HCT116 (cell line): ENCODE measurements at regions not wholly inside any gene's neighbourhood (a gene's known extent, or its start where the extent isn't known, plus 50 kb on each side); places are given as distances from the start of the nearest gene placed in this dataset.

ENCODE experiments used
- ATAC-seq: fragments of 200-7000 bp; cut with Tn5 transposase; 2 replicates; pipeline ENCODE4 v1.9.1; 2020; ENCODE audit warnings: mild to moderate bottlenecking, moderate library complexity
- BruUV-seq: library from RNA; stranded (reverse); fragments of 400-500 nt; replicated peaks from 2 replicates; lab custom pipeline; 2021; lab: Mats Ljungman, UMichigan
- CTCF ChIA-PET: fragments of 300-600 bp; sonication (Branson Sonifier 250); formaldehyde crosslinking; loops from one replicate; lab custom pipeline; 2021; ENCODE audit warnings: antibody characterized with exemption; lab: Charles Lee
- POLR2A ChIA-PET: fragments of 300-600, 350-600 bp; sonication (Branson Sonifier 250); formaldehyde crosslinking; loops from one replicate; lab custom pipeline; 2021; ENCODE audit warnings: antibody characterized with exemption; lab: Charles Lee
- RAD21 ChIA-PET, 2 experiments: fragments of 300-600 bp; sonication (Branson Sonifier 250); formaldehyde crosslinking; loops; one replicate each; lab custom pipeline; 2023; ENCODE audit warnings: low total read pairs in 2 of 2; ENCODE audit not compliant: uncharacterized antibody in 2 of 2, unreplicated experiment in 2 of 2, low non-redundant PET in 1 of 2; lab: Charles Lee
- DNase-seq: peaks from one replicate; pipeline ENCODE4 v3.0.0-alpha.2; 2010; ENCODE audit warnings: low read depth, low spot score
- H2AFZ ChIP-seq: fragments of 200-600 bp; shearing (Covaris generic), sonication (generic); 2 replicates; pipeline ENCODE4 v1.6.1; 2017; ENCODE audit warnings: low read depth, mixed run types, mixed read lengths, antibody characterized with exemption, low read length; ENCODE audit not compliant: poor library complexity, severe bottlenecking
- H3K27ac ChIP-seq: 2 replicates; pipeline ENCODE4 v1.5.1; 2012; ENCODE audit warnings: low read depth, low read length
- H3K27me3 ChIP-seq: fragments of 200-600 bp; sonication (generic); 2 replicates; pipeline ENCODE4 v1.6.1; 2016; ENCODE audit warnings: mixed run types, low read length, mixed read lengths; ENCODE audit not compliant: insufficient read depth
- H3K36me3 ChIP-seq, 2 experiments: fragments of 200-500 bp in 1 of 2; fragments of 200-600 bp in 1 of 2; sonication (Bioruptor generic) in 1 of 2; sonication (generic) in 1 of 2; 2 replicates each; pipeline versions ENCODE4 v1.5.1 to v1.6.1; 2014 to 2016; ENCODE audit warnings: low read length in 2 of 2, inconsistent platforms in 1 of 2, mixed read lengths in 1 of 2, mixed run types in 1 of 2; ENCODE audit not compliant: insufficient read depth in 2 of 2, control insufficient read depth in 1 of 2
- H3K4me1 ChIP-seq, 2 experiments: fragments of 200-600 bp in 1 of 2; sonication (generic) in 1 of 2; 2 replicates each; pipeline versions ENCODE4 v1.5.1 to v1.6.1; 2012 to 2017; ENCODE audit warnings: low read length in 2 of 2, inconsistent platforms in 1 of 2, mild to moderate bottlenecking in 1 of 2, mixed read lengths in 1 of 2, mixed run types in 1 of 2, moderate library complexity in 1 of 2; ENCODE audit not compliant: insufficient read depth in 2 of 2, control insufficient read depth in 1 of 2
- H3K4me2 ChIP-seq: fragments of 200-600 bp; sonication (generic); 2 replicates; pipeline ENCODE4 v1.6.1; 2017; ENCODE audit warnings: mixed run types, low read length, mixed read lengths
- H3K4me3 ChIP-seq, 2 experiments: fragments of 200-600 bp in 1 of 2; sonication (generic) in 1 of 2; replicated peaks in 1 of 2; 2 replicates each; pipeline ENCODE4 v1.5.1; 2011 to 2016; ENCODE audit warnings: low read length in 2 of 2, control low read depth in 1 of 2, low read depth in 1 of 2, mild to moderate bottlenecking in 1 of 2, mixed read lengths in 1 of 2, mixed run types in 1 of 2
- H3K79me2 ChIP-seq: fragments of 200-600 bp; sonication (generic); 2 replicates; pipeline ENCODE4 v1.6.1; 2017; ENCODE audit warnings: mild to moderate bottlenecking, mixed run types, low read length, moderate library complexity, mixed read lengths; ENCODE audit not compliant: insufficient read depth
- H3K9ac ChIP-seq: fragments of 200-600 bp; sonication (generic); 2 replicates; pipeline ENCODE4 v1.6.1; 2016; ENCODE audit warnings: low read length, mixed read lengths
- H3K9me2 ChIP-seq: fragments of 200-600 bp; sonication (generic), shearing (Covaris generic); 2 replicates; pipeline ENCODE4 v1.6.1; 2017; ENCODE audit warnings: mixed run types, mild to moderate bottlenecking, moderate library complexity; ENCODE audit not compliant: insufficient read depth
- H3K9me3 ChIP-seq, 2 experiments: fragments of 200-500 bp in 1 of 2; fragments of 200-600 bp in 1 of 2; sonication (Bioruptor generic) in 1 of 2; sonication (generic) in 1 of 2; 2 replicates each; pipeline ENCODE4 v1.6.1; 2014 to 2017; ENCODE audit warnings: low read length in 2 of 2, mixed read lengths in 2 of 2, inconsistent platforms in 1 of 2, low read depth in 1 of 2, mild to moderate bottlenecking in 1 of 2, mixed run types in 1 of 2, moderate library complexity in 1 of 2; ENCODE audit not compliant: control insufficient read depth in 1 of 2, insufficient read depth in 1 of 2
- H4K20me1 ChIP-seq: fragments of 200-600 bp; sonication (generic), shearing (Covaris generic); 2 replicates; pipeline ENCODE4 v1.6.1; 2017; ENCODE audit warnings: mixed run types, mild to moderate bottlenecking, moderate library complexity; ENCODE audit not compliant: insufficient read depth
- CEBPB ChIP-seq: IDR thresholded peaks from 2 replicates; pipeline ENCODE4 v1.6.1; 2012; ENCODE audit warnings: low read depth
- CTCF ChIP-seq, 3 experiments: fragments of 200-600 bp in 1 of 3; sonication (generic) in 1 of 3; IDR thresholded peaks in 2 of 3; conservative IDR thresholded peaks in 1 of 3; 2 replicates each; pipeline ENCODE4 v1.5.1; 2012 to 2017; ENCODE audit warnings: low read depth in 2 of 3, low read length in 2 of 3, antibody characterized with exemption in 1 of 3, borderline replicate concordance in 1 of 3, control low read depth in 1 of 3, mild to moderate bottlenecking in 1 of 3, mixed read lengths in 1 of 3, mixed run types in 1 of 3, moderate library complexity in 1 of 3; ENCODE audit not compliant: insufficient read depth in 1 of 3
- EGR1 ChIP-seq: IDR thresholded peaks from 2 replicates; pipeline ENCODE4 v1.6.1; 2012; ENCODE audit warnings: low read depth
- EZH2 ChIP-seq: fragments of 200-600 bp; sonication (generic); IDR thresholded peaks from 2 replicates; pipeline ENCODE4 v1.6.1; 2017; ENCODE audit warnings: antibody characterized with exemption, mixed run types
- EZH2phosphoT487 ChIP-seq: fragments of 200-600 bp; IDR thresholded peaks from 2 replicates; pipeline ENCODE4 v1.6.1; 2018; ENCODE audit warnings: antibody characterized with exemption, borderline replicate concordance
- POLR2A ChIP-seq: IDR thresholded peaks from 2 replicates; pipeline ENCODE4 v1.7.0; 2011; ENCODE audit warnings: borderline replicate concordance; ENCODE audit not compliant: insufficient read depth, insufficient read length; ENCODE audit errors: extremely low read depth
- POLR2AphosphoS5 ChIP-seq: IDR thresholded peaks from 2 replicates; pipeline ENCODE4 v1.6.1; 2011; ENCODE audit warnings: mild to moderate bottlenecking, low read depth, low read length, moderate library complexity
- RAD21 ChIP-seq: IDR thresholded peaks from 2 replicates; pipeline ENCODE4 v1.6.1; 2012; ENCODE audit warnings: low read depth, mild to moderate bottlenecking
- REST ChIP-seq: IDR thresholded peaks from 2 replicates; pipeline ENCODE4 v1.6.1; 2012; ENCODE audit warnings: low read depth
- SIN3A ChIP-seq: IDR thresholded peaks from 2 replicates; pipeline ENCODE4 v1.6.1; 2012; ENCODE audit warnings: low read depth
- YY1 ChIP-seq: IDR thresholded peaks from 2 replicates; pipeline ENCODE4 v1.6.1; 2011; ENCODE audit warnings: low read length, low read depth, moderate library complexity, mild to moderate bottlenecking; ENCODE audit not compliant: insufficient replicate concordance; ENCODE audit errors: extremely low read depth
- ZFX ChIP-seq: fragments of 450-650 bp; IDR thresholded peaks from 2 replicates; pipeline ENCODE4 v1.6.1; 2017
- intact Hi-C: fragments of 100-400 bp; cut with micrococcal nuclease; formaldehyde crosslinking; loops from 2 replicates; pipeline ENCODE4 v1.10.0; 2022
- TF ChIP-seq, protein P1 (sequence below): IDR thresholded peaks from 2 replicates; pipeline ENCODE4 v1.6.1; 2011; ENCODE audit warnings: mild to moderate bottlenecking, low read length, moderate library complexity; ENCODE audit not compliant: insufficient replicate concordance; ENCODE audit errors: extremely low read depth

GRCh38 chr5:162484095-162484494, 416.5 kb downstream of the GABRG2 start:
- intact Hi-C loops, result no loop called here
- Histone ChIP-seq H3K4me3 (no peak overlapping the region), H3K27ac (no peak overlapping the region), H3K9me3 (peaks cover 0 to 4% of the 10 kb centered on the region in 2 experiments; a peak in 1 of 4 replicates), H3K79me2 (no peaks in the 10 kb centered on the region), H2AFZ (no peak overlapping the region), H3K4me2 (no peak overlapping the region), H3K36me3 (no peaks in the 10 kb centered on the region), H3K9me2 (no peaks in the 10 kb centered on the region), H3K27me3 (no peaks in the 10 kb centered on the region), H4K20me1 (no peaks in the 10 kb centered on the region), H3K9ac (no peak overlapping the region), H3K4me1 (no peaks in the 10 kb centered on the region)
- DNase-seq (no peak), ATAC-seq (no peak)
- ChIA-PET CTCF (no interaction called here), POLR2A (no interaction called here), RAD21 (no interaction called here)
- TF ChIP-seq CTCF (IDR thresholded peaks at IDR 0.05 in 2 of 3, conservative IDR thresholded peaks at IDR 0.05 in 1 of 3; ENCODE audit: borderline replicate concordance in 1 of 3, insufficient read depth in 1 of 3, low read depth in 2 of 3, low read length in 2 of 3), result no peak
- no peak for TF ChIP-seq CEBPB
- TF ChIP-seq EZH2, result no peak
- TF ChIP-seq POLR2A, result no peak
- BruUV-seq, result no TSS peak

GRCh38 chr5:162484986-162485385, 417.4 kb downstream of the GABRG2 start:
- Histone ChIP-seq H3K4me2 (no peak overlapping the region), H3K4me3 (no peak overlapping the region), H3K9me2 (no peaks in the 10 kb centered on the region), H3K79me2 (no peaks in the 10 kb centered on the region), H3K27ac (no peak overlapping the region), H3K9ac (no peak overlapping the region), H4K20me1 (no peaks in the 10 kb centered on the region), H2AFZ (no peak overlapping the region), H3K4me1 (no peaks in the 10 kb centered on the region), H3K27me3 (no peaks in the 10 kb centered on the region), H3K36me3 (no peaks in the 10 kb centered on the region), H3K9me3 (peaks cover 0 to 4% of the 10 kb centered on the region in 2 experiments; a peak in 1 of 4 replicates)
- DNase-seq (no peak), ATAC-seq (no peak)
- CTCF ChIA-PET, result no interaction called here
- no TSS peak for BruUV-seq
- POLR2A ChIA-PET, result no interaction called here
- RAD21 ChIA-PET, result no interaction called here
- intact Hi-C loops, result no loop called here
- TF ChIP-seq SIN3A (no peak), ZFX (no peak), EZH2phosphoT487 (no peak), EGR1 (no peak), RAD21 (no peak), REST (no peak), POLR2AphosphoS5 (no peak), YY1 (no peak)
- TF ChIP-seq, protein P1, sequence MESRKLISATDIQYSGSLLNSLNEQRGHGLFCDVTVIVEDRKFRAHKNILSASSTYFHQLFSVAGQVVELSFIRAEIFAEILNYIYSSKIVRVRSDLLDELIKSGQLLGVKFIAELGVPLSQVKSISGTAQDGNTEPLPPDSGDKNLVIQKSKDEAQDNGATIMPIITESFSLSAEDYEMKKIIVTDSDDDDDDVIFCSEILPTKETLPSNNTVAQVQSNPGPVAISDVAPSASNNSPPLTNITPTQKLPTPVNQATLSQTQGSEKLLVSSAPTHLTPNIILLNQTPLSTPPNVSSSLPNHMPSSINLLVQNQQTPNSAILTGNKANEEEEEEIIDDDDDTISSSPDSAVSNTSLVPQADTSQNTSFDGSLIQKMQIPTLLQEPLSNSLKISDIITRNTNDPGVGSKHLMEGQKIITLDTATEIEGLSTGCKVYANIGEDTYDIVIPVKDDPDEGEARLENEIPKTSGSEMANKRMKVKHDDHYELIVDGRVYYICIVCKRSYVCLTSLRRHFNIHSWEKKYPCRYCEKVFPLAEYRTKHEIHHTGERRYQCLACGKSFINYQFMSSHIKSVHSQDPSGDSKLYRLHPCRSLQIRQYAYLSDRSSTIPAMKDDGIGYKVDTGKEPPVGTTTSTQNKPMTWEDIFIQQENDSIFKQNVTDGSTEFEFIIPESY, result no peak
